Sigmoid colon (tissue), 4 donors: ENCODE measurements at regions not wholly inside any gene's neighbourhood (a gene's known extent, or its start where the extent isn't known, plus 50 kb on each side); places are given as distances from the start of the nearest gene placed in this dataset.

Experiments used
- EP300 ChIP-seq, 4 donors: sonication (generic); formaldehyde crosslinking; IDR thresholded peaks; one replicate each; pipeline ENCODE4 v1.6.1; 2017; ENCODE audit warnings: antibody characterized with exemption in 4 of 4
- POLR2A ChIP-seq, 2 donors: fragments of 450-650 bp; IDR thresholded peaks; one replicate each; pipeline ENCODE4 v1.6.1; 2016; ENCODE audit warnings: antibody characterized with exemption in 2 of 2, mild to moderate bottlenecking in 2 of 2, moderate library complexity in 2 of 2
- POLR2AphosphoS5 ChIP-seq, 4 donors: sonication (generic); formaldehyde crosslinking; IDR thresholded peaks; one replicate each; pipeline ENCODE4 v1.6.1; 2017; ENCODE audit warnings: antibody characterized with exemption in 4 of 4
- TF ChIP-seq, protein P1 (sequence below), 4 experiments: fragments of 450-650 bp in 3 of 4; fragments of 200-600 bp in 1 of 4; IDR thresholded peaks; one replicate each; pipeline ENCODE4 v1.5.1; 2016 to 2019; ENCODE audit warnings: antibody characterized with exemption in 4 of 4, mild to moderate bottlenecking in 3 of 4, moderate library complexity in 2 of 4

DNA sequence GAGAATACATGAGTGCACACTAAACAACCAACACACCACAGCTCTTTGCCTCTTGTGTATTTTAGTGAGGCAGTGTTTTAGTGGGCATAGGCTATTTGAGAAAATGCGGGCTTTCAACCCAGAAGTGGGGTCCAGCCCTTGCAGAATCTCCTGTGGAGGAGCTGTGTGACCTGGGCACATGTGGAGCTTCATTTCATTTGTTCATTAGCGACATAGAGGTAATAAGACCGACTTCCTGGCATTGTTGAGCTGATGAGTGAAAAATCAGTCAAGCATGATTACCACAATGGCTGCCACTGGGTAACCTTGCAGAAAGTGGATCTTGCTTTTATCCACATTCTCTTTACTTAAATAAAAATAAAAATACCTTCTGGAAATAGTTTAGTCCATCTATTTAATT lies 923.5 kb downstream of the BCL11B start:
- no peak for TF ChIP-seq POLR2A (IDR thresholded peaks at IDR 0.05)
- TF ChIP-seq, protein P1, sequence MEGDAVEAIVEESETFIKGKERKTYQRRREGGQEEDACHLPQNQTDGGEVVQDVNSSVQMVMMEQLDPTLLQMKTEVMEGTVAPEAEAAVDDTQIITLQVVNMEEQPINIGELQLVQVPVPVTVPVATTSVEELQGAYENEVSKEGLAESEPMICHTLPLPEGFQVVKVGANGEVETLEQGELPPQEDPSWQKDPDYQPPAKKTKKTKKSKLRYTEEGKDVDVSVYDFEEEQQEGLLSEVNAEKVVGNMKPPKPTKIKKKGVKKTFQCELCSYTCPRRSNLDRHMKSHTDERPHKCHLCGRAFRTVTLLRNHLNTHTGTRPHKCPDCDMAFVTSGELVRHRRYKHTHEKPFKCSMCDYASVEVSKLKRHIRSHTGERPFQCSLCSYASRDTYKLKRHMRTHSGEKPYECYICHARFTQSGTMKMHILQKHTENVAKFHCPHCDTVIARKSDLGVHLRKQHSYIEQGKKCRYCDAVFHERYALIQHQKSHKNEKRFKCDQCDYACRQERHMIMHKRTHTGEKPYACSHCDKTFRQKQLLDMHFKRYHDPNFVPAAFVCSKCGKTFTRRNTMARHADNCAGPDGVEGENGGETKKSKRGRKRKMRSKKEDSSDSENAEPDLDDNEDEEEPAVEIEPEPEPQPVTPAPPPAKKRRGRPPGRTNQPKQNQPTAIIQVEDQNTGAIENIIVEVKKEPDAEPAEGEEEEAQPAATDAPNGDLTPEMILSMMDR (IDR thresholded peaks at IDR 0.05) = no peak
- TF ChIP-seq EP300 (IDR thresholded peaks at IDR 0.05) = no peak
- TF ChIP-seq POLR2AphosphoS5 (IDR thresholded peaks at IDR 0.05) = no peak
